Chondrocyte (in vitro differentiated cells): ENCODE measurements at regions not wholly inside any gene's neighbourhood (a gene's known extent, or its start where the extent isn't known, plus 50 kb on each side); places are given as distances from the start of the nearest gene placed in this dataset.

Source experiments
- DNase-seq: peaks from one replicate; pipeline ENCODE4 v3.0.0; 2021; ENCODE audit warnings: mixed read lengths, low spot score
- H3K27ac Mint-ChIP-seq: one replicate; pipeline ENCODE4 v1.8.0; 2021; ENCODE audit warnings: mild to moderate bottlenecking, moderate library complexity, mixed read lengths; ENCODE audit not compliant: unreplicated experiment
- H3K27me3 Mint-ChIP-seq: 2 replicates; pipeline ENCODE4 v1.8.0; 2021; ENCODE audit warnings: low read depth, mixed read lengths
- H3K36me3 Mint-ChIP-seq: 2 replicates; pipeline ENCODE4 v1.8.0; 2021; ENCODE audit warnings: low read depth, mixed read lengths
- H3K4me1 Mint-ChIP-seq: 2 replicates; pipeline ENCODE4 v1.8.0; 2021; ENCODE audit warnings: low read depth, mild to moderate bottlenecking, mixed read lengths
- H3K4me3 Mint-ChIP-seq: one replicate; pipeline ENCODE4 v1.8.0; 2021; ENCODE audit warnings: mild to moderate bottlenecking, moderate library complexity, mixed read lengths; ENCODE audit not compliant: unreplicated experiment
- H3K9me3 Mint-ChIP-seq: 2 replicates; pipeline ENCODE4 v1.8.0; 2021; ENCODE audit warnings: low read depth, mixed read lengths
- CTCF ChIP-seq: fragments of 200-600 bp; sonication (generic); IDR thresholded peaks from 2 replicates; pipeline ENCODE4 v1.5.0; 2021; ENCODE audit warnings: antibody characterized with exemption, mild to moderate bottlenecking, moderate library complexity

GRCh38 chr18:60668583-60668982 is 296.0 kb upstream of the MC4R start:
- no peak overlapping the region for H3K27ac Mint-ChIP-seq
- peaks cover 6% of the 10 kb centered on the region for H3K9me3 Mint-ChIP-seq
- H3K4me3 Mint-ChIP-seq = no peak overlapping the region
- no peaks in the 10 kb centered on the region for H3K36me3 Mint-ChIP-seq
- H3K4me1 Mint-ChIP-seq = no peaks in the 10 kb centered on the region
- H3K27me3 Mint-ChIP-seq = peaks cover 8% of the 10 kb centered on the region
- DNase-seq = no peak
- TF ChIP-seq CTCF = peak; percentile 39

GRCh38 chr18:60669938-60670337 is 297.4 kb upstream of the MC4R start:
- DNase-seq = no peak
- Mint-ChIP-seq H3K4me1 (no peaks in the 10 kb centered on the region), H3K27ac (no peak overlapping the region), H3K4me3 (no peak overlapping the region), H3K9me3 (no peaks in the 10 kb centered on the region), H3K36me3 (no peaks in the 10 kb centered on the region), H3K27me3 (peaks cover 11% of the 10 kb centered on the region)
- no peak for TF ChIP-seq CTCF

- Mint-ChIP-seq H3K36me3 (no peaks in the 10 kb centered on the region), H3K9me3 (no peaks in the 10 kb centered on the region), H3K27me3 (peaks cover 13% of the 10 kb centered on the region), H3K4me1 (no peaks in the 10 kb centered on the region), H3K27ac (no peak overlapping the region), H3K4me3 (no peak overlapping the region)
- no peak for DNase-seq
- TF ChIP-seq CTCF = no peak
These were observed 298.4 kb upstream of the MC4R start for GRCh38 chr18:60671021-60671420.

GRCh38 chr18:60675126-60675525 is 302.6 kb upstream of the MC4R start:
- H3K27me3 Mint-ChIP-seq = peaks cover 34% of the 10 kb centered on the region

GRCh38 chr18:60675801-60676200 is 303.2 kb upstream of the MC4R start:
- no peak overlapping the region for H3K27ac Mint-ChIP-seq
- TF ChIP-seq CTCF = no peak
- no peaks in the 10 kb centered on the region for H3K4me1 Mint-ChIP-seq
- peaks cover 38% of the 10 kb centered on the region for H3K27me3 Mint-ChIP-seq
- no peaks in the 10 kb centered on the region for H3K9me3 Mint-ChIP-seq
- no peaks in the 10 kb centered on the region for H3K36me3 Mint-ChIP-seq
- no peak for DNase-seq
- no peak overlapping the region for H3K4me3 Mint-ChIP-seq

More at GRCh38 chr18:60675126-60675525, 302.6 kb upstream of the MC4R start:
- H3K9me3 Mint-ChIP-seq = no peaks in the 10 kb centered on the region
- no peaks in the 10 kb centered on the region for H3K36me3 Mint-ChIP-seq
- H3K4me3 Mint-ChIP-seq = no peak overlapping the region
- H3K27ac Mint-ChIP-seq = no peak overlapping the region
- DNase-seq = no peak
- no peaks in the 10 kb centered on the region for H3K4me1 Mint-ChIP-seq
- TF ChIP-seq CTCF = no peak
